Stomach (tissue), 4 donors: ENCODE measurements at regions not wholly inside any gene's neighbourhood (a gene's known extent, or its start where the extent isn't known, plus 50 kb on each side); places are given as distances from the start of the nearest gene placed in this dataset.

Source experiments
- EP300 ChIP-seq: sonication (generic); formaldehyde crosslinking; IDR thresholded peaks from one replicate; pipeline ENCODE4 v1.6.1; 2017; ENCODE audit warnings: antibody characterized with exemption
- POLR2A ChIP-seq, 4 donors: fragments of 450-650 bp; IDR thresholded peaks; one replicate each; pipeline ENCODE4 v1.6.1; 2016; ENCODE audit warnings: antibody characterized with exemption in 4 of 4, control low read depth in 2 of 4, mild to moderate bottlenecking in 1 of 4, moderate library complexity in 1 of 4
- POLR2AphosphoS5 ChIP-seq, 3 donors: sonication (generic); formaldehyde crosslinking; IDR thresholded peaks; one replicate each; pipeline ENCODE4 v1.6.1; 2016; ENCODE audit warnings: antibody characterized with exemption in 3 of 3
- TF ChIP-seq, protein P1 (sequence below), 7 experiments: fragments of 450-650 bp in 4 of 7; fragments of 200-600 bp in 3 of 7; sonication (generic) in 3 of 7; IDR thresholded peaks; one replicate each; pipeline ENCODE4 v1.5.1; 2016 to 2019; ENCODE audit warnings: antibody characterized with exemption in 7 of 7, control low read depth in 2 of 7, mild to moderate bottlenecking in 1 of 7

DNA sequence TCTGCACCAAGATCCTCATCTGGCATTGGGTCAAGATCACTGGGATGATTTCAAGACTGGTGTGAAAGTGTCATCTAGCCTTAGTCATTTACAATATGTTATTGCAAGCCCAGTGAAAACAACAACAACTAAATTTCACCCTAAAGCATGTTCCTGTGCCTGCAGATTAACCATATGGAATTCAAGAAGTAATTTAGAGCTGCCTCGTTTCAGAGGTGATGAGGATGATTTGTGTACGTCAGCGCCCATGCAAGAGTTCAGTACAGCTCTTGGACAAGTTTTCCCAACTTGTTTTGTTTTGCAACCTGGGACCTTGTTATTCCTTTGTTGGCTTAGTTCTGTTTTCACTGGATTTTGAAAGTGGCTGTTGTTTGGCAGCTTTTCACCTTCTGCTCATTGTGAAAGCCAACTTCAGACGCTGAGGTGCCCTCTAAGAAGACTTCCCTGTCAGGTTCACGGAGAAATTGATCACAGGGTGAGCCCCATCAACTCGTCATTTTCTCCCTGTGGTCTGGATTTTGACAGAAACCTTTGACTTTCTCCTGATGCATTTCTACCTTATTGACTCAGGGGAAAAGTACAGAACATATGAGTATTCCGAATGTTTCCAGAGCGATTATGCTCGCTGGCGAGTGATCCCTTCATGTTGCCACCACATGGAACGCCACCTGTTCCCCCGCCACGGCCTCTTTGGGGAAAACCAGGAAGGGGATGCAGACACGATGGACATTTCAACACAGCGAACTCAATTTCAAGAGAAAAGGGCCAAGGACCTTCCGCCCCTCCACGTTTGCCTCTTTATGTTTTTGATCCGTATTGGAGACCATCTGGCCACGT, 85.6 kb downstream of the FOXL1 start:
- TF ChIP-seq, protein P1, sequence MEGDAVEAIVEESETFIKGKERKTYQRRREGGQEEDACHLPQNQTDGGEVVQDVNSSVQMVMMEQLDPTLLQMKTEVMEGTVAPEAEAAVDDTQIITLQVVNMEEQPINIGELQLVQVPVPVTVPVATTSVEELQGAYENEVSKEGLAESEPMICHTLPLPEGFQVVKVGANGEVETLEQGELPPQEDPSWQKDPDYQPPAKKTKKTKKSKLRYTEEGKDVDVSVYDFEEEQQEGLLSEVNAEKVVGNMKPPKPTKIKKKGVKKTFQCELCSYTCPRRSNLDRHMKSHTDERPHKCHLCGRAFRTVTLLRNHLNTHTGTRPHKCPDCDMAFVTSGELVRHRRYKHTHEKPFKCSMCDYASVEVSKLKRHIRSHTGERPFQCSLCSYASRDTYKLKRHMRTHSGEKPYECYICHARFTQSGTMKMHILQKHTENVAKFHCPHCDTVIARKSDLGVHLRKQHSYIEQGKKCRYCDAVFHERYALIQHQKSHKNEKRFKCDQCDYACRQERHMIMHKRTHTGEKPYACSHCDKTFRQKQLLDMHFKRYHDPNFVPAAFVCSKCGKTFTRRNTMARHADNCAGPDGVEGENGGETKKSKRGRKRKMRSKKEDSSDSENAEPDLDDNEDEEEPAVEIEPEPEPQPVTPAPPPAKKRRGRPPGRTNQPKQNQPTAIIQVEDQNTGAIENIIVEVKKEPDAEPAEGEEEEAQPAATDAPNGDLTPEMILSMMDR (IDR thresholded peaks at IDR 0.05): no peak
- TF ChIP-seq EP300 (no peak), POLR2A (IDR thresholded peaks at IDR 0.05) (no peak), POLR2AphosphoS5 (IDR thresholded peaks at IDR 0.05) (no peak)
